ENCODE measurements at regions not wholly inside any gene's neighbourhood (a gene's known extent, or its start where the extent isn't known, plus 50 kb on each side); places are given as distances from the start of the nearest gene placed in this dataset.

DNA sequence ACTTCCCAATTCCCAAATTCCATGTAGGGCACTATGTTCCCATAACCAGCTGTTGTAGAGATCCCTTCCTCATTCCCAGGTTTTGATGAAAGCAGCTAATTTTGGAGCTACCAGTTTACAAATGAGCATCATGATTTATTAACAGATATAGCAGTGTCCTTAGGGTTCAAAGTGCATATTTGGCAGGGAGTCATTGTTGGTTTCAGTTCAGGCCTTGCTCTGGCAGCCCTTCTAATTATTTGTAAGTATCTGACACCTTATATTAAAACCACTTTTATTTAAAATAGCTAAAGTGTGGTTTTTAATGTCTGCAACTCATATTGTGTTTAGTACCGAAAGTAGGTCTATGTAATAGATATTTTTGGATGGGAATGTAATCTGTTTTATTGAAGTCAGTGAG lies 518.5 kb downstream of the TLL1 start:
- BruUV-seq (replicated peaks): no TSS peak

More for the DNA sequence above, 518.5 kb downstream of the TLL1 start:
- no peak overlapping the region for H3K9ac ChIP-seq (ENCODE audit: low read length)
- H3K9me3 ChIP-seq (ENCODE audit: control insufficient read depth in 1 of 2, insufficient read depth in 1 of 2, low read depth in 1 of 2, low read length in 2 of 2): no peaks in the 10 kb centered on the region
- CTCF ChIA-PET: no interaction called here
- RAD21 ChIA-PET (ENCODE audit: low non-redundant PET in 1 of 2, low total read pairs in 2 of 2, uncharacterized antibody in 2 of 2, unreplicated experiment in 2 of 2): no interaction called here
- no peaks in the 10 kb centered on the region for H4K20me1 ChIP-seq (ENCODE audit: insufficient read depth)
- no peak overlapping the region for H3K27ac ChIP-seq (ENCODE audit: low read depth, low read length)
- DNase-seq (ENCODE audit: low read depth, low spot score) (no peak), ATAC-seq (no peak)
- no peak for TF ChIP-seq CEBPB (IDR thresholded peaks at IDR 0.05; ENCODE audit: low read depth)
- TF ChIP-seq ZFX (IDR thresholded peaks at IDR 0.05): no peak
- no peak for TF ChIP-seq JUND (IDR thresholded peaks at IDR 0.05)
- TF ChIP-seq SRF (IDR thresholded peaks at IDR 0.05; ENCODE audit: low read depth): no peak
- TF ChIP-seq ELF1 (IDR thresholded peaks at IDR 0.05; ENCODE audit: borderline replicate concordance, low read depth): no peak
- no peak for TF ChIP-seq ATF3 (IDR thresholded peaks at IDR 0.05)
- TF ChIP-seq SP1 (IDR thresholded peaks at IDR 0.05; ENCODE audit: low read depth): no peak
- no peak for TF ChIP-seq TCF7L2 (IDR thresholded peaks at IDR 0.05; ENCODE audit: borderline replicate concordance, extremely low read depth, insufficient read depth, insufficient read length)
- TF ChIP-seq FOSL1 (IDR thresholded peaks at IDR 0.05; ENCODE audit: low read depth): no peak
- no peak for TF ChIP-seq EGR1 (IDR thresholded peaks at IDR 0.05; ENCODE audit: low read depth)
- no peak for TF ChIP-seq CBX3 (IDR thresholded peaks at IDR 0.05; ENCODE audit: low read depth)
- TF ChIP-seq, protein P1, sequence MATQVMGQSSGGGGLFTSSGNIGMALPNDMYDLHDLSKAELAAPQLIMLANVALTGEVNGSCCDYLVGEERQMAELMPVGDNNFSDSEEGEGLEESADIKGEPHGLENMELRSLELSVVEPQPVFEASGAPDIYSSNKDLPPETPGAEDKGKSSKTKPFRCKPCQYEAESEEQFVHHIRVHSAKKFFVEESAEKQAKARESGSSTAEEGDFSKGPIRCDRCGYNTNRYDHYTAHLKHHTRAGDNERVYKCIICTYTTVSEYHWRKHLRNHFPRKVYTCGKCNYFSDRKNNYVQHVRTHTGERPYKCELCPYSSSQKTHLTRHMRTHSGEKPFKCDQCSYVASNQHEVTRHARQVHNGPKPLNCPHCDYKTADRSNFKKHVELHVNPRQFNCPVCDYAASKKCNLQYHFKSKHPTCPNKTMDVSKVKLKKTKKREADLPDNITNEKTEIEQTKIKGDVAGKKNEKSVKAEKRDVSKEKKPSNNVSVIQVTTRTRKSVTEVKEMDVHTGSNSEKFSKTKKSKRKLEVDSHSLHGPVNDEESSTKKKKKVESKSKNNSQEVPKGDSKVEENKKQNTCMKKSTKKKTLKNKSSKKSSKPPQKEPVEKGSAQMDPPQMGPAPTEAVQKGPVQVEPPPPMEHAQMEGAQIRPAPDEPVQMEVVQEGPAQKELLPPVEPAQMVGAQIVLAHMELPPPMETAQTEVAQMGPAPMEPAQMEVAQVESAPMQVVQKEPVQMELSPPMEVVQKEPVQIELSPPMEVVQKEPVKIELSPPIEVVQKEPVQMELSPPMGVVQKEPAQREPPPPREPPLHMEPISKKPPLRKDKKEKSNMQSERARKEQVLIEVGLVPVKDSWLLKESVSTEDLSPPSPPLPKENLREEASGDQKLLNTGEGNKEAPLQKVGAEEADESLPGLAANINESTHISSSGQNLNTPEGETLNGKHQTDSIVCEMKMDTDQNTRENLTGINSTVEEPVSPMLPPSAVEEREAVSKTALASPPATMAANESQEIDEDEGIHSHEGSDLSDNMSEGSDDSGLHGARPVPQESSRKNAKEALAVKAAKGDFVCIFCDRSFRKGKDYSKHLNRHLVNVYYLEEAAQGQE (IDR thresholded peaks at IDR 0.05; ENCODE audit: low read depth): no peak
- TF ChIP-seq, protein P2, sequence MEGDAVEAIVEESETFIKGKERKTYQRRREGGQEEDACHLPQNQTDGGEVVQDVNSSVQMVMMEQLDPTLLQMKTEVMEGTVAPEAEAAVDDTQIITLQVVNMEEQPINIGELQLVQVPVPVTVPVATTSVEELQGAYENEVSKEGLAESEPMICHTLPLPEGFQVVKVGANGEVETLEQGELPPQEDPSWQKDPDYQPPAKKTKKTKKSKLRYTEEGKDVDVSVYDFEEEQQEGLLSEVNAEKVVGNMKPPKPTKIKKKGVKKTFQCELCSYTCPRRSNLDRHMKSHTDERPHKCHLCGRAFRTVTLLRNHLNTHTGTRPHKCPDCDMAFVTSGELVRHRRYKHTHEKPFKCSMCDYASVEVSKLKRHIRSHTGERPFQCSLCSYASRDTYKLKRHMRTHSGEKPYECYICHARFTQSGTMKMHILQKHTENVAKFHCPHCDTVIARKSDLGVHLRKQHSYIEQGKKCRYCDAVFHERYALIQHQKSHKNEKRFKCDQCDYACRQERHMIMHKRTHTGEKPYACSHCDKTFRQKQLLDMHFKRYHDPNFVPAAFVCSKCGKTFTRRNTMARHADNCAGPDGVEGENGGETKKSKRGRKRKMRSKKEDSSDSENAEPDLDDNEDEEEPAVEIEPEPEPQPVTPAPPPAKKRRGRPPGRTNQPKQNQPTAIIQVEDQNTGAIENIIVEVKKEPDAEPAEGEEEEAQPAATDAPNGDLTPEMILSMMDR (IDR thresholded peaks at IDR 0.05 in 2 of 3, conservative IDR thresholded peaks at IDR 0.05 in 1 of 3; ENCODE audit: borderline replicate concordance in 1 of 3, insufficient read depth in 1 of 3, low read depth in 2 of 3, low read length in 2 of 3): no peak
- H2AFZ ChIP-seq (ENCODE audit: low read depth, low read length, poor library complexity, severe bottlenecking): no peak overlapping the region
- no peaks in the 10 kb centered on the region for H3K79me2 ChIP-seq (ENCODE audit: insufficient read depth, low read length)
- H3K4me1 ChIP-seq (ENCODE audit: control insufficient read depth in 1 of 2, insufficient read depth in 2 of 2, low read length in 2 of 2): no peaks in the 10 kb centered on the region
- POLR2A ChIA-PET: no interaction called here
- H3K36me3 ChIP-seq (ENCODE audit: control insufficient read depth in 1 of 2, insufficient read depth in 2 of 2, low read length in 2 of 2): no peaks in the 10 kb centered on the region
- intact Hi-C loops (cut with micrococcal nuclease): no loop called here
- H3K9me2 ChIP-seq (ENCODE audit: insufficient read depth): no peaks in the 10 kb centered on the region
- no peaks in the 10 kb centered on the region for H3K27me3 ChIP-seq (ENCODE audit: insufficient read depth, low read length)
- no peak overlapping the region for H3K4me2 ChIP-seq (ENCODE audit: low read length)
- no peak overlapping the region for H3K4me3 ChIP-seq (replicated peaks in 1 of 2; ENCODE audit: low read depth in 1 of 2, low read length in 2 of 2)

All from HCT116 (cell line).